OCI-LY3 (cell line): ENCODE measurements at regions not wholly inside any gene's neighbourhood (a gene's known extent, or its start where the extent isn't known, plus 50 kb on each side); places are given as distances from the start of the nearest gene placed in this dataset.
A peak's percentile ranks its signal among the peaks of the same experiment; 100 is the strongest.

Experiments
- H2AFZ ChIP-seq: fragments of 200-600, 300-600 bp; shearing (Covaris generic); 2 replicates; pipeline ENCODE4 v1.6.0; 2014; ENCODE audit warnings: antibody characterized with exemption, low read depth, low read length
- H3K27ac ChIP-seq: fragments of 200-600, 300-600 bp; sonication (generic); 2 replicates; pipeline ENCODE4 v1.5.1; 2014; ENCODE audit warnings: mild to moderate bottlenecking, low read length, moderate library complexity, mixed read lengths
- H3K27me3 ChIP-seq: fragments of 200-600, 300-600 bp; sonication (generic); 2 replicates; pipeline ENCODE4 v1.6.1; 2014; ENCODE audit warnings: low read depth, low read length, mixed read lengths
- H3K36me3 ChIP-seq: fragments of 200-600, 300-600 bp; sonication (generic); replicated peaks from 2 replicates; pipeline ENCODE3; 2014; ENCODE audit warnings: low read depth, low read length, mixed read lengths
- H3K4me1 ChIP-seq: fragments of 300-600, 200-600 bp; sonication (generic); 2 replicates; pipeline ENCODE4 v1.6.1; 2014; ENCODE audit warnings: low read length, mixed read lengths
- H3K4me2 ChIP-seq: fragments of 200-600, 300-600 bp; sonication (generic); 2 replicates; pipeline ENCODE4 v1.6.1; 2014; ENCODE audit warnings: low read length, mixed read lengths
- H3K4me3 ChIP-seq: fragments of 300-600, 200-600 bp; sonication (generic); 2 replicates; pipeline ENCODE4 v1.5.1; 2014; ENCODE audit warnings: antibody characterized with exemption, mild to moderate bottlenecking, low read length, moderate library complexity
- H3K79me2 ChIP-seq: fragments of 300-600, 200-600 bp; shearing (Covaris generic); 2 replicates; pipeline ENCODE4 v1.6.1; 2014; ENCODE audit warnings: mild to moderate bottlenecking, low read length, mixed read lengths
- H3K9ac ChIP-seq: fragments of 300-600, 200-600 bp; shearing (Covaris generic); 2 replicates; pipeline ENCODE4 v1.6.0; 2014; ENCODE audit warnings: mild to moderate bottlenecking, low read length, moderate library complexity
- H3K9me3 ChIP-seq: fragments of 200-600, 300-600 bp; shearing (Covaris generic); 2 replicates; pipeline ENCODE4 v1.6.1; 2014; ENCODE audit warnings: low read length, mixed read lengths; ENCODE audit not compliant: insufficient read depth
- H4K20me1 ChIP-seq: fragments of 200-600, 300-600 bp; sonication (generic); 2 replicates; pipeline ENCODE4 v1.6.1; 2016; ENCODE audit warnings: low read length, mixed read lengths; ENCODE audit not compliant: insufficient read depth
- EZH2phosphoT487 ChIP-seq: fragments of 200-600 bp; shearing (Covaris generic); IDR thresholded peaks from 2 replicates; pipeline ENCODE4 v1.6.1; 2018; ENCODE audit warnings: antibody characterized with exemption, mixed run types, low read depth
- TF ChIP-seq, protein P1 (sequence below): fragments of 200-600, 300-600 bp; sonication (generic); IDR thresholded peaks from 2 replicates; pipeline ENCODE4 v1.5.1; 2014; ENCODE audit warnings: antibody characterized with exemption, low read length, low read depth

GRCh38 chr3:31145062-31145461 lies 250.6 kb upstream of the GADL1 start:
- no peak overlapping the region for H3K27ac ChIP-seq
- no peak overlapping the region for H3K9ac ChIP-seq
- no peaks in the 10 kb centered on the region; the same call in 1 of the 2 replicates for H3K4me1 ChIP-seq
- H3K4me2 ChIP-seq, result no peak overlapping the region
- H3K9me3 ChIP-seq, result peaks cover 6% of the 10 kb centered on the region; the same call in 1 of the 2 replicates
- no peaks in the 10 kb centered on the region for H3K79me2 ChIP-seq
- no peak overlapping the region for H2AFZ ChIP-seq
- no peak overlapping the region for H3K4me3 ChIP-seq
- H3K36me3 ChIP-seq, result peaks cover 2% of the 10 kb centered on the region
- TF ChIP-seq, protein P1, sequence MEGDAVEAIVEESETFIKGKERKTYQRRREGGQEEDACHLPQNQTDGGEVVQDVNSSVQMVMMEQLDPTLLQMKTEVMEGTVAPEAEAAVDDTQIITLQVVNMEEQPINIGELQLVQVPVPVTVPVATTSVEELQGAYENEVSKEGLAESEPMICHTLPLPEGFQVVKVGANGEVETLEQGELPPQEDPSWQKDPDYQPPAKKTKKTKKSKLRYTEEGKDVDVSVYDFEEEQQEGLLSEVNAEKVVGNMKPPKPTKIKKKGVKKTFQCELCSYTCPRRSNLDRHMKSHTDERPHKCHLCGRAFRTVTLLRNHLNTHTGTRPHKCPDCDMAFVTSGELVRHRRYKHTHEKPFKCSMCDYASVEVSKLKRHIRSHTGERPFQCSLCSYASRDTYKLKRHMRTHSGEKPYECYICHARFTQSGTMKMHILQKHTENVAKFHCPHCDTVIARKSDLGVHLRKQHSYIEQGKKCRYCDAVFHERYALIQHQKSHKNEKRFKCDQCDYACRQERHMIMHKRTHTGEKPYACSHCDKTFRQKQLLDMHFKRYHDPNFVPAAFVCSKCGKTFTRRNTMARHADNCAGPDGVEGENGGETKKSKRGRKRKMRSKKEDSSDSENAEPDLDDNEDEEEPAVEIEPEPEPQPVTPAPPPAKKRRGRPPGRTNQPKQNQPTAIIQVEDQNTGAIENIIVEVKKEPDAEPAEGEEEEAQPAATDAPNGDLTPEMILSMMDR, result no peak
- no peak for TF ChIP-seq EZH2phosphoT487
- no peaks in the 10 kb centered on the region for H3K27me3 ChIP-seq
- no peaks in the 10 kb centered on the region for H4K20me1 ChIP-seq

DNA sequence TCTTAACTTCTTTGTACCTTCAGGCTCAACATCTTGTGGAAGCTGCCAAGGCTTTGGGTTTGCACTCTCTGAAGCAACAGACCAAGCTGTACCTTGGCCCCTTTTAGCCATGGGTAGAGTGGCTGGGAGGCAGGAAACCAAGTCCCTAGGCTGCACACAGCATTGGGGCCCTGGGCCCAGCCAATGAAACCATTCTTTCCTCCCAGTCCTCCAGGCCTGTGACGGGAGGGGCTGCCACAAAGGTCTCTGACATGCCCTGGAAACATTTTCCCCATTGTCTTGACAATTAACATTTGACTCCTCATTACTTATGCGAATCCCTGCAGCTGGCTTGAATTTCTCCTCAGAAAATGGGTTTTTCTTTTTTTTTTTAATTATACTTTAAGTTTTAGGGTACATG lies 253.1 kb upstream of the GADL1 start:
- Histone ChIP-seq H3K27me3 (no peaks in the 10 kb centered on the region), H3K4me1 (no peaks in the 10 kb centered on the region), H3K4me2 (no peak overlapping the region), H2AFZ (no peak overlapping the region), H3K9ac (no peak overlapping the region), H3K4me3 (no peak overlapping the region), H3K9me3 (peaks cover 16% of the 10 kb centered on the region), H4K20me1 (no peaks in the 10 kb centered on the region), H3K79me2 (no peaks in the 10 kb centered on the region), H3K36me3 (peaks cover 13% of the 10 kb centered on the region), H3K27ac (no peak overlapping the region)
- TF ChIP-seq EZH2phosphoT487, result no peak
- TF ChIP-seq, protein P1, result no peak

GRCh38 chr3:31157047-31157694 lies 262.7 kb upstream of the GADL1 start:
- no peaks in the 10 kb centered on the region for H3K79me2 ChIP-seq
- H3K9ac ChIP-seq, result peak overlapping the region; percentile 7; the same call in 1 of the 2 replicates
- no peak overlapping the region for H3K27ac ChIP-seq
- no peaks in the 10 kb centered on the region for H3K36me3 ChIP-seq
- H4K20me1 ChIP-seq, result no peaks in the 10 kb centered on the region
- peak overlapping the region; percentile 48 for H3K4me2 ChIP-seq
- TF ChIP-seq, protein P1, result peak; percentile 42
- TF ChIP-seq EZH2phosphoT487, result no peak
- no peaks in the 10 kb centered on the region for H3K27me3 ChIP-seq
- H3K4me3 ChIP-seq, result peak overlapping the region; percentile 48
- H3K4me1 ChIP-seq, result no peaks in the 10 kb centered on the region
- H3K9me3 ChIP-seq, result no peaks in the 10 kb centered on the region
- peak overlapping the region; percentile 72 for H2AFZ ChIP-seq

DNA sequence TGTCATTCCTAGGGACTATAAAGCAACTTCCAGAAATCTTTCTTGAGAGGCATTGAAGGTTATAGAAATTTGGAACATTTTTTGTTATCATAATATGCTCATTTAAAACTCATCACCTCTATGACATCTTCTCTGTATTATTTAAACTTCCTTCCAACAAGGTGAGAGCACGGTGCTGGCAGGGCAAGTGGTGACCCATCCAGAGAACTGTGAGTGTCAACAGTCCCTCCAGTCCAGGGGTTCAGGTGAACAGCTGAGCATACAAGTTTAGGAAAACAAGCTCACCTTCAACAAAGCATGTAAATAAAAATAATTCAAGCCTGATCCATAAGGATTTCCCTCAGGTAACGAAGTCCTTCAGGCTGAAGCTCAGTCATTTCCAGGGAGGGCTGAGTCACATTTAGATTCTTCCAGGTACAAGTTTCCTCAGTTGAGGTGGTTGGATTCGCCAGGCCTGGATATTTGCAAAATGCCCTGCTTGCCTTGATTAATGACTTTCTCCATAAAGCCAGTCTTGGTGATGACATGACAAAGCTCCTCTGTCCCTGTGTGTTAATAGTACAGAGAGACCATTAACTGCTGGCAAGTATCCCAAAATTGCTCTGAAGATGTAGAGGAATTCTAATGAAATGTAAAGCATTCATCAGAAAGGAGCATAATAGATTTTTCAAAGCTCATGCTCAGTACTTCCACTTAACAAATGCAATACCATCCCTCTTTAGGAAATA lies 263.6 kb upstream of the GADL1 start:
- no peaks in the 10 kb centered on the region for H3K79me2 ChIP-seq
- H4K20me1 ChIP-seq, result no peaks in the 10 kb centered on the region
- H3K4me2 ChIP-seq, result no peak overlapping the region
- TF ChIP-seq, protein P1, result no peak
- no peak for TF ChIP-seq EZH2phosphoT487
- no peaks in the 10 kb centered on the region for H3K4me1 ChIP-seq
- no peaks in the 10 kb centered on the region for H3K36me3 ChIP-seq
- H3K9me3 ChIP-seq, result no peaks in the 10 kb centered on the region
- no peaks in the 10 kb centered on the region for H3K27me3 ChIP-seq
- no peak overlapping the region for H2AFZ ChIP-seq
- no peak overlapping the region for H3K4me3 ChIP-seq
- no peak overlapping the region for H3K27ac ChIP-seq
- no peak overlapping the region for H3K9ac ChIP-seq
